Astrocyte (in vitro differentiated cells and primary cell): ENCODE measurements at regions not wholly inside any gene's neighbourhood (a gene's known extent, or its start where the extent isn't known, plus 50 kb on each side); places are given as distances from the start of the nearest gene placed in this dataset.

Source experiments
- DNase-seq: peaks from one replicate; pipeline ENCODE4 v3.0.0-alpha.2; 2010; ENCODE audit warnings: low read depth
- FAIRE-seq: peaks from 2 replicates; lab custom pipeline; 2011; peaks lifted over from hg19 to GRCh38; lab: Jason Lieb, UNC
- H2AFZ ChIP-seq: 2 replicates; pipeline ENCODE4 v1.6.0; 2012; ENCODE audit warnings: low read depth, low read length, inconsistent platforms
- H3K27ac ChIP-seq: 2 replicates; pipeline ENCODE4 v1.5.1; 2011; ENCODE audit warnings: low read depth, low read length, inconsistent platforms
- H3K27me3 ChIP-seq: 2 replicates; pipeline ENCODE4 v1.6.0; 2011; ENCODE audit warnings: low read length, inconsistent platforms; ENCODE audit not compliant: insufficient read depth
- H3K36me3 ChIP-seq: 2 replicates; pipeline ENCODE4 v1.5.1; 2011; ENCODE audit warnings: low read length, inconsistent platforms; ENCODE audit not compliant: insufficient read depth
- H3K4me1 ChIP-seq: 2 replicates; pipeline ENCODE4 v1.5.1; 2011; ENCODE audit warnings: low read length, inconsistent platforms; ENCODE audit not compliant: insufficient read depth
- H3K4me2 ChIP-seq: 2 replicates; pipeline ENCODE4 v1.6.0; 2012; ENCODE audit warnings: low read length, inconsistent platforms
- H3K4me3 ChIP-seq: 2 replicates; pipeline ENCODE4 v1.5.1; 2011; ENCODE audit warnings: low read depth, mild to moderate bottlenecking, low read length, inconsistent platforms; ENCODE audit not compliant: insufficient read depth
- H3K79me2 ChIP-seq: 2 replicates; pipeline ENCODE4 v1.6.0; 2012; ENCODE audit warnings: mild to moderate bottlenecking, low read length, inconsistent platforms; ENCODE audit not compliant: insufficient read depth
- H3K9ac ChIP-seq: 2 replicates; pipeline ENCODE4 v1.6.0; 2012; ENCODE audit warnings: mild to moderate bottlenecking, low read length, inconsistent platforms
- H3K9me3 ChIP-seq: 2 replicates; pipeline ENCODE4 v1.5.1; 2012; ENCODE audit warnings: low read depth, mild to moderate bottlenecking, low read length, inconsistent platforms; ENCODE audit not compliant: insufficient read depth
- H4K20me1 ChIP-seq: 2 replicates; pipeline ENCODE4 v1.6.0; 2012; ENCODE audit warnings: low read length, inconsistent platforms; ENCODE audit not compliant: insufficient read depth
- H3K27ac Mint-ChIP-seq: one replicate; pipeline ENCODE4 v1.8.0; 2021; ENCODE audit warnings: mild to moderate bottlenecking, mixed read lengths; ENCODE audit not compliant: unreplicated experiment
- H3K27me3 Mint-ChIP-seq: one replicate; pipeline ENCODE4 v1.8.0; 2021; ENCODE audit warnings: low read depth, mixed read lengths; ENCODE audit not compliant: unreplicated experiment
- H3K36me3 Mint-ChIP-seq: one replicate; pipeline ENCODE4 v1.8.0; 2021; ENCODE audit warnings: low read depth, mixed read lengths; ENCODE audit not compliant: unreplicated experiment
- H3K4me1 Mint-ChIP-seq: one replicate; pipeline ENCODE4 v1.8.0; 2021; ENCODE audit warnings: low read depth, mixed read lengths; ENCODE audit not compliant: unreplicated experiment
- H3K4me3 Mint-ChIP-seq: one replicate; pipeline ENCODE4 v1.8.0; 2021; ENCODE audit warnings: mild to moderate bottlenecking, moderate library complexity, mixed read lengths; ENCODE audit not compliant: unreplicated experiment
- H3K9me3 Mint-ChIP-seq: one replicate; pipeline ENCODE4 v1.8.0; 2021; ENCODE audit warnings: mild to moderate bottlenecking, mixed read lengths; ENCODE audit not compliant: unreplicated experiment
- CTCF ChIP-seq: IDR thresholded peaks from 2 replicates; pipeline ENCODE4 v1.5.1; 2011; ENCODE audit warnings: low read depth, mild to moderate bottlenecking, inconsistent platforms, low read length, moderate library complexity; ENCODE audit not compliant: insufficient read depth
- EZH2 ChIP-seq: IDR thresholded peaks from 2 replicates; pipeline ENCODE4 v1.6.1; 2012; ENCODE audit warnings: mild to moderate bottlenecking, low read length, inconsistent platforms; ENCODE audit not compliant: insufficient read depth

GRCh38 chr6:119626884-119627619, 277.5 kb upstream of the MAN1A1 start:
- Histone ChIP-seq H3K4me1 (peaks cover 11% of the 10 kb centered on the region), H2AFZ (peak overlapping the region; percentile 26), H3K79me2 (no peaks in the 10 kb centered on the region), H3K9me3 (no peaks in the 10 kb centered on the region), H3K36me3 (no peaks in the 10 kb centered on the region), H3K4me2 (no peak overlapping the region), H3K9ac (no peak overlapping the region), H4K20me1 (no peaks in the 10 kb centered on the region), H3K27ac (no peak overlapping the region), H3K4me3 (no peak overlapping the region), H3K27me3 (no peaks in the 10 kb centered on the region)
- H3K27me3 Mint-ChIP-seq = no peaks in the 10 kb centered on the region
- peaks cover 20% of the 10 kb centered on the region for H3K4me1 Mint-ChIP-seq
- peak overlapping the region; percentile 59 for H3K27ac Mint-ChIP-seq
- no peaks in the 10 kb centered on the region for H3K36me3 Mint-ChIP-seq
- no peak for TF ChIP-seq EZH2
- DNase-seq (peak; percentile 27), FAIRE-seq (no peak)
- H3K4me3 Mint-ChIP-seq = no peak overlapping the region
- no peaks in the 10 kb centered on the region for H3K9me3 Mint-ChIP-seq

DNA sequence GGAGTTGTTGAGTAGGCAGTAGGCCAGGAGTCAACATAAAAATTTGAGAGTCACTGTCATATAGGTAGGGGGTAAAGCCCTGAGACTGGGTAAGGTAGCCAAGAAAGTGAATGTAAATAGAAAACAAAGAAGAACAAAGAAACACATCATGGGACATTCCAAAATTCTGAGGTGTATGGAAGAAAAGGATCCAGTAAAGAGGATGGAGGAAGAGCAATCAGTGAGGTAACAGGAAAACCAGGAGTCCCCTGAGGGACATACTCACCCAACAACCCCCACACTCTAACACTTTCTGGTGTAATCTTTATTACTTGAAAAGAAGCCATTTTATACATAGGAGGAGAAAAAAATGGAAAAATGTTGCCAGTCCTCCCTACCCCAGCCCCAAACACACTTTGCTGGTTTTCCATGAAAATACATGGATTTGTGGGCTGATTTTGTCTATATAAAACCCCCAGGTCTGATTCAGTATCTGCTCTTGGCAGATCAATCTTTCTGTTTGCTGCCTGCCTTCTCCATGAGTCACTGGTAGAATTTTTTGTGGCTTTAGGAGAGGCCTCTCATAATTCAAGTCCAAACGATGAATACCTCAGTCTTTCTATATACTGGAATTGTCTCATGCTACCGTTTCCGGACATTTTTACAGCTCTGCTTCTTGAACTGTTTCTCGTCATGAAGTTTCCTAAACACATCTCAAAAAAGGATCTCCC, 271.4 kb upstream of the MAN1A1 start:
- H3K9me3 ChIP-seq = no peaks in the 10 kb centered on the region
- no peaks in the 10 kb centered on the region for H3K36me3 ChIP-seq
- H3K27me3 ChIP-seq = no peaks in the 10 kb centered on the region
- peak overlapping the region; percentile 72 for H3K4me2 ChIP-seq
- H2AFZ ChIP-seq = peak overlapping the region; percentile 3
- peak overlapping the region; percentile 41 for H3K9ac ChIP-seq
- no peaks in the 10 kb centered on the region for H3K27me3 Mint-ChIP-seq
- H3K4me1 Mint-ChIP-seq = peaks cover 22% of the 10 kb centered on the region
- DNase-seq = peak; percentile 95
- H3K4me3 ChIP-seq = peak overlapping the region; percentile 27
- H3K27ac ChIP-seq = peak overlapping the region; percentile 75
- TF ChIP-seq CTCF (no peak), EZH2 (no peak)
- no peaks in the 10 kb centered on the region for H3K79me2 ChIP-seq
- peak overlapping the region; percentile 98 for H3K27ac Mint-ChIP-seq
- H3K9me3 Mint-ChIP-seq = no peaks in the 10 kb centered on the region
- FAIRE-seq = peak; percentile 79
- H3K4me3 Mint-ChIP-seq = no peak overlapping the region
- H3K4me1 ChIP-seq = peaks cover 5% of the 10 kb centered on the region
- no peaks in the 10 kb centered on the region for H3K36me3 Mint-ChIP-seq
- H4K20me1 ChIP-seq = no peaks in the 10 kb centered on the region

DNA sequence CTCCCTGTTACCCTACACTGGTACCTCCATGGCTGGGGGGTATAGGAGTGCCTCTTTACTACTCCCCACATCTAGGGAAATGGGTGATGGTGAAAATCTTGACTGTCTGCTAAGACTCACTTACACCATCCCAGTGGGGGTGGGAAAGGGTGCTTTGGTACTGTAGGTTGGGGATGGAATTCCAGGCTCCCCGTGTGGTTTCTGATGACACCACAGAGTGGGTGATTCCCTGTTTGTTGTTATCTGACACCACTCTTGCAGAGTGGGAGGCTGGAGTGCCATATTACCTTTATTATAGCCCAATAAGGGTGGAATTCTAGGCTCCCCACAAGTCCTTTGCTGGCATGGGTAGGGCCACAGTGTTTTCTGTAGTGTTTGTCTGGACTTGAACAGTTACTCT, 264.6 kb upstream of the MAN1A1 start:
- H3K9ac ChIP-seq = no peak overlapping the region
- no peak overlapping the region for H3K27ac ChIP-seq
- H3K4me3 ChIP-seq = no peak overlapping the region
- TF ChIP-seq EZH2 = no peak
- H3K36me3 ChIP-seq = no peaks in the 10 kb centered on the region
- H3K4me2 ChIP-seq = no peak overlapping the region
- no peaks in the 10 kb centered on the region for H3K27me3 ChIP-seq
- H3K9me3 ChIP-seq = no peaks in the 10 kb centered on the region
- H3K9me3 Mint-ChIP-seq = no peaks in the 10 kb centered on the region
- no peak overlapping the region for H2AFZ ChIP-seq
- no peak for DNase-seq
- peaks cover 39% of the 10 kb centered on the region for H3K4me1 Mint-ChIP-seq
- no peaks in the 10 kb centered on the region for H3K79me2 ChIP-seq
- FAIRE-seq = no peak
- no peaks in the 10 kb centered on the region for H3K36me3 Mint-ChIP-seq
- no peaks in the 10 kb centered on the region for H3K27me3 Mint-ChIP-seq
- no peaks in the 10 kb centered on the region for H3K4me1 ChIP-seq
- no peak overlapping the region for H3K4me3 Mint-ChIP-seq
- no peaks in the 10 kb centered on the region for H4K20me1 ChIP-seq
- H3K27ac Mint-ChIP-seq = no peak overlapping the region
